ENCODE measurements at regions not wholly inside any gene's neighbourhood (a gene's known extent, or its start where the extent isn't known, plus 50 kb on each side); places are given as distances from the start of the nearest gene placed in this dataset.

DNA sequence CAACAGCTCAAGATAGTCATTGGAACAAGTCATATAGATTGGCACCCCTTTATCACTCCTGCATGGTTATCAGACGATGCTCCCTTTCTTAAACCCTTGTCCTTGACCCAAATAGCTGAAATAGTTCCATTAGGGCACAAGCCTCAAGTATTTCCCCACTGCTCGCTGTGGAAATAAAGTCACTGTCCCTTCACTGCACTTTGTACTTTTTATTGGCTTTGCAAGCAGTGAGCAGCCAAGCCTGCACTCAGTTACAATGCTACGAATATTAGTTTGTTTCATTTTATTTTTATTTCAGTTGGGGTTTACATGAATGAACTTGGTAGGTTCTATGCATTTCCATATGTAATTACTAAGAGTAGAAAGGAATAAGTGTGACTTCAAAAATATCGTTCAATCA, 1176.4 kb downstream of the BRINP3 start:
- TF ChIP-seq, protein P1, sequence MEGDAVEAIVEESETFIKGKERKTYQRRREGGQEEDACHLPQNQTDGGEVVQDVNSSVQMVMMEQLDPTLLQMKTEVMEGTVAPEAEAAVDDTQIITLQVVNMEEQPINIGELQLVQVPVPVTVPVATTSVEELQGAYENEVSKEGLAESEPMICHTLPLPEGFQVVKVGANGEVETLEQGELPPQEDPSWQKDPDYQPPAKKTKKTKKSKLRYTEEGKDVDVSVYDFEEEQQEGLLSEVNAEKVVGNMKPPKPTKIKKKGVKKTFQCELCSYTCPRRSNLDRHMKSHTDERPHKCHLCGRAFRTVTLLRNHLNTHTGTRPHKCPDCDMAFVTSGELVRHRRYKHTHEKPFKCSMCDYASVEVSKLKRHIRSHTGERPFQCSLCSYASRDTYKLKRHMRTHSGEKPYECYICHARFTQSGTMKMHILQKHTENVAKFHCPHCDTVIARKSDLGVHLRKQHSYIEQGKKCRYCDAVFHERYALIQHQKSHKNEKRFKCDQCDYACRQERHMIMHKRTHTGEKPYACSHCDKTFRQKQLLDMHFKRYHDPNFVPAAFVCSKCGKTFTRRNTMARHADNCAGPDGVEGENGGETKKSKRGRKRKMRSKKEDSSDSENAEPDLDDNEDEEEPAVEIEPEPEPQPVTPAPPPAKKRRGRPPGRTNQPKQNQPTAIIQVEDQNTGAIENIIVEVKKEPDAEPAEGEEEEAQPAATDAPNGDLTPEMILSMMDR (IDR thresholded peaks at IDR 0.05; ENCODE audit: low read length): no peak
- TF ChIP-seq EZH2 (IDR thresholded peaks at IDR 0.05; ENCODE audit: borderline replicate concordance, low read length): no peak
